NCI-H128 (cell line): ENCODE measurements at regions not wholly inside any gene's neighbourhood (a gene's known extent, or its start where the extent isn't known, plus 50 kb on each side); places are given as distances from the start of the nearest gene placed in this dataset.
"Not testable (repeated sequence)": the region's sequence is repeated elsewhere in the genome, so short reads cannot be mapped to it uniquely, and the experiment has no call there.

Source experiments
- DNase-seq: peaks from one replicate; lab custom pipeline; 2025; ENCODE audit not compliant: unreplicated experiment; lab: John Stamatoyannopoulos, UW

- no peak for DNase-seq
Measured at GRCh38 chr9:118693645-118694044, 675.6 kb downstream of the BRINP1 start.

GRCh38 chr9:118695249-118695648 is 674.0 kb downstream of the BRINP1 start:
- DNase-seq: not testable (repeated sequence)

- DNase-seq: no peak
Measured at GRCh38 chr9:118701985-118702384, 667.2 kb downstream of the BRINP1 start.

DNA sequence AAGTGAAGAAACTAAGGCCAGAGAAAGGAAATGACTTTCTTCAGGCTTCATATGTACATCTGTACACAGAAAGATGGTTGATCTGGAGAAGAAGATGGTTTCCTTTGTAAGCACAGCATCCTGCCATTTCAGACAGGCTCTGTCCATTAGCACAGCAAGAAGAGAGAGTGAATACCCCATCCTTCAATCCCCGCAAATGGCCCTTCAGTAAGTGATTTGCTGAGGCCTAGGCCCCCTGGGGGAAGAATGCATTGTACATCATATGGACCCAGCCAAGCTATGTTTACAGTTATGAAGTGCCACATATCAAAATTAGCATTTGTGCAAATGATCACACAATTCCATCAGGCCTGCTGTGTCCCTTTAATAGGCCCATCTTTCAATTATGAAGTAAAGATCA is 657.4 kb downstream of the BRINP1 start:
- DNase-seq: peak; percentile 27

- DNase-seq: no peak
Measured at GRCh38 chr9:118721276-118721675, 648.0 kb downstream of the BRINP1 start.

- DNase-seq: no peak
Measured at GRCh38 chr9:118721923-118722322, 647.3 kb downstream of the BRINP1 start.

- no peak for DNase-seq
Measured at GRCh38 chr9:118729981-118730380, 639.3 kb downstream of the BRINP1 start.

DNA sequence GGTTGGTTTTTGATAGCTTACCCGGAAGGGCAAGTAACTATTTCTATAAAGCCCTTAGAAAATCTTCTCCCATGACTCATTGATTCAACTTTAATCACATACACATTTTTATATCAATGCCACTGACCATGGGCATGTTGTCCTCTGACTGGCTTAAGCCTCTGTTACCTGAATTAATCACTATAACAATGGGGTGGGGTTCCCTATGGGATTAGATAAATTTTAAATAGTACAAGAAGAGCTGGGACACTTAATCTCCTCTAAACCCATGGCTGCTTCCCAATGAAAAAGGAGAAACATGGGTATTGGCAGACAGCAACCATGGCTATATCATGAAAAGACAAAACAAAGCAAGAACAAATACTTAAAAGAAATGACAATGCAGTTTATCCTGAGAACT is 636.2 kb downstream of the BRINP1 start:
- no peak for DNase-seq

DNA sequence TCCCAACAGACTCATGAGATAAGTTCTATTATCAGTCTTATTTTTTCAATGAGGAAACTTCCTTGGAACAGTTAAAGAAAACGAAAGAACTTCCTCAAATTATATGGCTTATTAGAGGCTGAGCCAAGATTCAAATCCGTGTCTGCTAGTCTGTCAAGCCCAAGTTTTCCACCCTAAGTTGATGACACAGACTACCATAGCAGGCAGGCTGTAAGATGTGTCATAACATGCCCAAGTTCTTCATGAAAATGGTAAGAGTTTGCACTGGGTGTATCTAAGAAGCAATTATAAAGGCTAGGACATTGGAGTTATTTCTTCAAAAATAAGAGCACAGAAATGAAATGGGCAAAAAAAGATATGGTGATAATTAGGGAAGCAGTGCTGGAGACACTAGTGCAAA is 634.5 kb downstream of the BRINP1 start:
- DNase-seq: no peak

DNA sequence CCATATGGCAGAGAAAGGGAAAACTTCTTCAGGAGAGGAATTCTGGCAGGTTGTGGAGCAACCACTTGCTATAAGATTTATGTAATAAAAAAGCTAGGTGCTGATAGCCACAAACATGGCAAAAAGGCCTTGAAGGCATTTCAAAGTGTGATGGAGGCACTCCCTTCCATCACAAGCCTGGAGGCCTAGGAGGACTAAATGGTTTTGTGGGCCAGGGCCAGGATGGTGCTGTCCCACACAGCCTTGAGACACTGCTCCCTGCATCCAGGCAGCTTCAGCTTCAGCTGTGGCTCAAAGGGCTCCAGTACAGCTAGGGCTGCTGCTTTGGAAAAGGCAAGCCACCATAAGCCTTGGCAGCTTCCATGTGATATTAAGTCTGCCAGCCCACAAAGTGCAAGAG is 632.8 kb downstream of the BRINP1 start:
- no peak for DNase-seq

- DNase-seq: no peak
Measured at GRCh38 chr9:118751077-118751847, 618.0 kb downstream of the BRINP1 start.

GRCh38 chr9:118751848-118752223 is 617.4 kb downstream of the BRINP1 start:
- no peak for DNase-seq

DNA sequence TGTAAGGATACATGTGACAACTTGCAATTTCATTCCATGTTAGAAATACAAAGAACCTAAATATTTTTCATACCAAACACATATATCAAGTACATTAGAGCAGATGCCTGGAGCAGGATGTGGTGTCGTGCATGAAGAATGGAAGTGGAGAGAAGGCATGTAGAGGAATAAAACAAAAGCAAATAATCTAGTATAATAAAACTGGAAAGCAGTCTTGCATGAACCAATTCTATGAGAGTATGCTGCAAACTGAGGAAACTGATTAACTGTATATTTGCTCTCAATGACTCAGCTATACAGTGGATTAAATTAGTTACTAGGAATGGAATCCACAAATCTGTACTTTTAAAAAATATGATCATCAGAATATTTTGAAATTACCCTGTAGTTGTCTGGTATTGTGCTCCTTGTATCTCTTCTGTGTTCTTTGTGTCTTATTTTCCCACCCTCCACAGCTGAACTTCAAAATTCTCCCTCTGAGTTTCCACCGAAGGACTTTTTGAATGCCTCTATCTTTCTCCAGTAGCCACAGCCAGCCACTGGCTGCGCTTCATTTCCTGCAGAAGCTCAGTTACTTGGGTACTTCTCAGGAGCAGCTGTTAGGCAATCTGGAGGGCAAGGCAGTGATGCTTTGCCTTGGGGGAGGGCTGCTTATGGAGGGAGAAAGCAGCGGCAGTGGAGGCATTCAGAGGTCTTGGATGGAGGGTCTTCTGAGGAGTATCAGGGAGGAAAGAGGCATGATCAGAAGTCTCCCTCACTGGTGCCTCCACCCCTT is 608.0 kb downstream of the BRINP1 start:
- no peak for DNase-seq

- no peak for DNase-seq
Measured at GRCh38 chr9:118767571-118767970, 601.7 kb downstream of the BRINP1 start.

DNA sequence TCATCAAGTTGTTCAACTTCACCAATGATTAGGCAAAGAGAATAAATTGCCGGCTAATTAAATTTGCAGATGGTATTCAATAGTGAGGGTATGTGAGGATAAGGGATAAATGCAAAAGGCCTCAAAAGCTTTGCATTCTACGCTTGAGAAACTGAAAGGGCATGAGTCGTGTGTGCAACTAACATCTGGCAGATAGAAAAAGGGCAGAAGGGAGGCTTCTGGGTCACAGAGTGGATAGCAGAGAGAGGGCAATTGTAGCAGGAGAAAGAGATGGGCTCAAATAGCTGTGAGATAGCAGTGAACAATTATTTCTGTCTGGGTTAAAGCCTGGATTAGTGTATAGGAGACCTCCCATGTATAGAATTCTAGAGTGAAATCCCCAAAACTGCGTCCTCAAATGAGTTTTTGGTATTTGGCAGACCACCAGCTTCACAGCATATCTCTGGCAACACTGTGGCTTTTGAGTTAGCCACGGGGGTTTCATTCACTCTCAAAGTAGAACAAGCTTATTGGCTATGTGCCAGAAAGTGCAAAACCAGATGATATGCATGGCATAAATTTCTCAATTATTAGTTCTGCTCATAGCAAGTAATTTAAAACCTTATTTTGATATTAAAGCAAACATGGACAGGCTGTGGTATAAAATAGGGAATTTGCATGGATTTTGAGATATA is 586.3 kb downstream of the BRINP1 start:
- DNase-seq: no peak

GRCh38 chr9:118784033-118784432 is 585.2 kb downstream of the BRINP1 start:
- no peak for DNase-seq

- DNase-seq: no peak
Measured at GRCh38 chr9:118785456-118785855, 583.8 kb downstream of the BRINP1 start.

DNA sequence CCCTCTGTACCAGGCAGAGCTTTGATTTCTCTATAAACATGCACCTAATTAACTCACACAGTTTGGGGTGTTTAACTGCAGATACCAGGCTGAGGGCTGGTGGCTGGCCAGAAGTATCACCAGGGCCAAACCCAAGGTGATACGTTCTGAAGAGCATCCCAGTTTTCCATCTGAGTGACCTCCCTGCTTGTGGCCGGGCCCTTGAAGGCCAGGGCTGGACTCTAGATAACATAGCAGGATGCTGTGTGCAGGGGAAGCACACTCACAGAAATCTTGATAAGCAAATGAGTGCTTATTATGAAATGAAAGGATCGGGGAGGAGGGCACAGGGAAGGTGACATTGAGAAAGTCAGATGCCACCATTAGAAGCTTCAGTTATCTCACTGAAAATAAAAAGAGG is 582.4 kb downstream of the BRINP1 start:
- DNase-seq: no peak

GRCh38 chr9:118809160-118809625 is 560.0 kb downstream of the BRINP1 start:
- DNase-seq: peak; percentile 34

- DNase-seq: no peak
Measured at GRCh38 chr9:118829334-118829733, 539.9 kb downstream of the BRINP1 start.

DNA sequence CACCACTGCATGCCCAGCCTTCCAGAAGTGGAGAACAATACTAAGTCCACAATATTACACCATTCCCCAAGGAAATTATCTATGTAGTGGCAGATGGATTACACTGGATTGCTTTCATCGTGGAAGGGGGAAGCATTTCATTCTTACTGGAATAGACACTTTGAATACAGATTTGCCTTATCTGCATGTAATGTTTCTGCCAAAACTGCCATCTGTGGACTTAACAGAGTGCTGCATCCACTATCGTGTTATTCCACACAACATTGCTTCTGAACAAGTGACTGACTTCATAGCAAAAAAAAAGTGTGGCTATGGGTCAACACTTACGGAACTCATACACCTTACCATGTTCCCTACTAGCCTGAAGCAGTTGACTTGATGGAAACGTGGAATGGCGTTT is 536.9 kb downstream of the BRINP1 start:
- DNase-seq: no peak

- DNase-seq: no peak
Measured at GRCh38 chr9:118836891-118837290, 532.3 kb downstream of the BRINP1 start.
